Astrocyte (in vitro differentiated cells and primary cell): ENCODE measurements at regions not wholly inside any gene's neighbourhood (a gene's known extent, or its start where the extent isn't known, plus 50 kb on each side); places are given as distances from the start of the nearest gene placed in this dataset.
A peak's percentile ranks its signal among the peaks of the same experiment; 100 is the strongest.

Source experiments
- DNase-seq: peaks from one replicate; pipeline ENCODE4 v3.0.0-alpha.2; 2010; ENCODE audit warnings: low read depth
- FAIRE-seq: peaks from 2 replicates; lab custom pipeline; 2011; peaks lifted over from hg19 to GRCh38; lab: Jason Lieb, UNC
- H2AFZ ChIP-seq: 2 replicates; pipeline ENCODE4 v1.6.0; 2012; ENCODE audit warnings: low read depth, low read length, inconsistent platforms
- H3K27ac ChIP-seq: 2 replicates; pipeline ENCODE4 v1.5.1; 2011; ENCODE audit warnings: low read depth, low read length, inconsistent platforms
- H3K27me3 ChIP-seq: 2 replicates; pipeline ENCODE4 v1.6.0; 2011; ENCODE audit warnings: low read length, inconsistent platforms; ENCODE audit not compliant: insufficient read depth
- H3K36me3 ChIP-seq: 2 replicates; pipeline ENCODE4 v1.5.1; 2011; ENCODE audit warnings: low read length, inconsistent platforms; ENCODE audit not compliant: insufficient read depth
- H3K4me1 ChIP-seq: 2 replicates; pipeline ENCODE4 v1.5.1; 2011; ENCODE audit warnings: low read length, inconsistent platforms; ENCODE audit not compliant: insufficient read depth
- H3K4me2 ChIP-seq: 2 replicates; pipeline ENCODE4 v1.6.0; 2012; ENCODE audit warnings: low read length, inconsistent platforms
- H3K4me3 ChIP-seq: 2 replicates; pipeline ENCODE4 v1.5.1; 2011; ENCODE audit warnings: low read depth, mild to moderate bottlenecking, low read length, inconsistent platforms; ENCODE audit not compliant: insufficient read depth
- H3K79me2 ChIP-seq: 2 replicates; pipeline ENCODE4 v1.6.0; 2012; ENCODE audit warnings: mild to moderate bottlenecking, low read length, inconsistent platforms; ENCODE audit not compliant: insufficient read depth
- H3K9ac ChIP-seq: 2 replicates; pipeline ENCODE4 v1.6.0; 2012; ENCODE audit warnings: mild to moderate bottlenecking, low read length, inconsistent platforms
- H3K9me3 ChIP-seq: 2 replicates; pipeline ENCODE4 v1.5.1; 2012; ENCODE audit warnings: low read depth, mild to moderate bottlenecking, low read length, inconsistent platforms; ENCODE audit not compliant: insufficient read depth
- H4K20me1 ChIP-seq: 2 replicates; pipeline ENCODE4 v1.6.0; 2012; ENCODE audit warnings: low read length, inconsistent platforms; ENCODE audit not compliant: insufficient read depth
- H3K27ac Mint-ChIP-seq: one replicate; pipeline ENCODE4 v1.8.0; 2021; ENCODE audit warnings: mild to moderate bottlenecking, mixed read lengths; ENCODE audit not compliant: unreplicated experiment
- H3K27me3 Mint-ChIP-seq: one replicate; pipeline ENCODE4 v1.8.0; 2021; ENCODE audit warnings: low read depth, mixed read lengths; ENCODE audit not compliant: unreplicated experiment
- H3K36me3 Mint-ChIP-seq: one replicate; pipeline ENCODE4 v1.8.0; 2021; ENCODE audit warnings: low read depth, mixed read lengths; ENCODE audit not compliant: unreplicated experiment
- H3K4me1 Mint-ChIP-seq: one replicate; pipeline ENCODE4 v1.8.0; 2021; ENCODE audit warnings: low read depth, mixed read lengths; ENCODE audit not compliant: unreplicated experiment
- H3K4me3 Mint-ChIP-seq: one replicate; pipeline ENCODE4 v1.8.0; 2021; ENCODE audit warnings: mild to moderate bottlenecking, moderate library complexity, mixed read lengths; ENCODE audit not compliant: unreplicated experiment
- H3K9me3 Mint-ChIP-seq: one replicate; pipeline ENCODE4 v1.8.0; 2021; ENCODE audit warnings: mild to moderate bottlenecking, mixed read lengths; ENCODE audit not compliant: unreplicated experiment
- EZH2 ChIP-seq: IDR thresholded peaks from 2 replicates; pipeline ENCODE4 v1.6.1; 2012; ENCODE audit warnings: mild to moderate bottlenecking, low read length, inconsistent platforms; ENCODE audit not compliant: insufficient read depth
- TF ChIP-seq, protein P1 (sequence below): IDR thresholded peaks from 2 replicates; pipeline ENCODE4 v1.5.1; 2011; ENCODE audit warnings: low read depth, mild to moderate bottlenecking, inconsistent platforms, low read length, moderate library complexity; ENCODE audit not compliant: insufficient read depth

DNA sequence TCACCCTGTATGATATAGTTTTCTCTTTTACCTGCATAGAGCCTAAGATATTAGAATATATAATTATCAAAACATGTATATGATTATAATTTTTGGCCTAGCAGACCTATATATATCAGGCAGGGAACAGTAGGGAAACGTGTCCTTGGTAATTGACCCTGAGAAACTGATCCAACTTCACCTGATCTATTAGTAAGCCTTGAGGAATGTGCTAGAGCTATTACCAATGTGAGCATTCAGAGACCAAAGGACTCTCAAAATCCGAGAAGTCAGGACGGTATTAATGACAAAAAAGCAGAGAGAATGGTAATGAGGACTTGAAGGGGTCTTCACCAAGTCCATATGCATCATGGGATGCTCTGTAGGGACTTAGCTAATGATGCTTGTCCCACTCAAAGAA is 571.9 kb downstream of the CPS1 start:
- no peak overlapping the region for H3K4me3 Mint-ChIP-seq
- H3K27ac Mint-ChIP-seq: no peak overlapping the region
- H3K36me3 ChIP-seq: no peaks in the 10 kb centered on the region
- TF ChIP-seq EZH2: no peak
- TF ChIP-seq, protein P1, sequence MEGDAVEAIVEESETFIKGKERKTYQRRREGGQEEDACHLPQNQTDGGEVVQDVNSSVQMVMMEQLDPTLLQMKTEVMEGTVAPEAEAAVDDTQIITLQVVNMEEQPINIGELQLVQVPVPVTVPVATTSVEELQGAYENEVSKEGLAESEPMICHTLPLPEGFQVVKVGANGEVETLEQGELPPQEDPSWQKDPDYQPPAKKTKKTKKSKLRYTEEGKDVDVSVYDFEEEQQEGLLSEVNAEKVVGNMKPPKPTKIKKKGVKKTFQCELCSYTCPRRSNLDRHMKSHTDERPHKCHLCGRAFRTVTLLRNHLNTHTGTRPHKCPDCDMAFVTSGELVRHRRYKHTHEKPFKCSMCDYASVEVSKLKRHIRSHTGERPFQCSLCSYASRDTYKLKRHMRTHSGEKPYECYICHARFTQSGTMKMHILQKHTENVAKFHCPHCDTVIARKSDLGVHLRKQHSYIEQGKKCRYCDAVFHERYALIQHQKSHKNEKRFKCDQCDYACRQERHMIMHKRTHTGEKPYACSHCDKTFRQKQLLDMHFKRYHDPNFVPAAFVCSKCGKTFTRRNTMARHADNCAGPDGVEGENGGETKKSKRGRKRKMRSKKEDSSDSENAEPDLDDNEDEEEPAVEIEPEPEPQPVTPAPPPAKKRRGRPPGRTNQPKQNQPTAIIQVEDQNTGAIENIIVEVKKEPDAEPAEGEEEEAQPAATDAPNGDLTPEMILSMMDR: no peak
- no peaks in the 10 kb centered on the region for H3K79me2 ChIP-seq
- no peaks in the 10 kb centered on the region for H3K9me3 ChIP-seq
- no peak overlapping the region for H3K4me2 ChIP-seq
- H3K27me3 ChIP-seq: no peaks in the 10 kb centered on the region
- no peaks in the 10 kb centered on the region for H3K27me3 Mint-ChIP-seq
- no peaks in the 10 kb centered on the region for H4K20me1 ChIP-seq
- H3K27ac ChIP-seq: no peak overlapping the region
- H3K4me1 ChIP-seq: peaks cover 9% of the 10 kb centered on the region
- H2AFZ ChIP-seq: no peak overlapping the region
- no peak overlapping the region for H3K9ac ChIP-seq
- FAIRE-seq (no peak), DNase-seq (peak; percentile 36)
- H3K4me1 Mint-ChIP-seq: peaks cover 2% of the 10 kb centered on the region
- H3K36me3 Mint-ChIP-seq: no peaks in the 10 kb centered on the region
- H3K9me3 Mint-ChIP-seq: no peaks in the 10 kb centered on the region
- no peak overlapping the region for H3K4me3 ChIP-seq

DNA sequence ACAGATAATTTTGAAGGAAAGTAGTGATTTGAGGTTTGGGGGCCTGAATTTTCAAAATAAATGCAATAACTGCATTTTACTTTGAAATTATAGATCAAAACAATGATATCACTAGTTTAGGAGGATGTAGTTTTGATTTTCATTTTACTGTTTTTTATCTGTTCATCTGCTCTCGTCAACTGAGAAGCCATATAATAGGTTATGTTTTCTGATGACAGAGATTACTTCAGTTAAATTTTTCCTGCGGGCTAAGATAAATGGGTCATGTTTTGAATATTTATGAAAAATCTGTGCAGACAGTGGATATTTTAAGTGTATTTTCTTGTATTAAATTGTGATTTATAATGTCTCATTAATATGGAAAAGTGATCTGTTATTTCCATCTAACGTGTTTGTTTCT is 573.4 kb downstream of the CPS1 start:
- no peak overlapping the region for H3K9ac ChIP-seq
- no peak overlapping the region for H2AFZ ChIP-seq
- no peak overlapping the region for H3K4me2 ChIP-seq
- Mint-ChIP-seq H3K36me3 (no peaks in the 10 kb centered on the region), H3K4me3 (no peak overlapping the region), H3K27me3 (no peaks in the 10 kb centered on the region), H3K9me3 (no peaks in the 10 kb centered on the region), H3K27ac (no peak overlapping the region), H3K4me1 (peaks cover 2% of the 10 kb centered on the region)
- no peaks in the 10 kb centered on the region for H3K79me2 ChIP-seq
- no peak overlapping the region for H3K27ac ChIP-seq
- FAIRE-seq: no peak
- H4K20me1 ChIP-seq: no peaks in the 10 kb centered on the region
- H3K9me3 ChIP-seq: no peaks in the 10 kb centered on the region
- peaks cover 13% of the 10 kb centered on the region for H3K4me1 ChIP-seq
- TF ChIP-seq EZH2: no peak
- TF ChIP-seq, protein P1: no peak
- DNase-seq: no peak
- H3K27me3 ChIP-seq: no peaks in the 10 kb centered on the region
- H3K36me3 ChIP-seq: no peaks in the 10 kb centered on the region
- no peak overlapping the region for H3K4me3 ChIP-seq

DNA sequence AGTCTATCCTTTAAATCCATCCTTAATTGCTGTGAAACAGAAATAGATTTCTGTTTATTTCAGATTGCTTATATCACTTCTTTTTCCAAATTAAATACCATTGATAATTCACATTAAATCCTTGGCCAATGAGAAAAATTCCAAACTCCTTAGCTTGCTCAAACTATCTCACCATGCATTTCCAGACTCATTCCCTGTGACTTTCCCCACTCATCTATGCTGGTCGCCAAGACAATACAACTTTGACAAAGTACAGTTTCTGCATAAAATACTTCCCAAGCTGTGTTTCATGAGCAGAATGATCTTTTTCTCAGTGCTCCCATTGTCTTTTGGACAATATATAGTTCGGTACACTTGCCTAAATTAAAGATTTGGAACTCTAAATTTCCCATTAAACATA is 575.6 kb downstream of the CPS1 start:
- H2AFZ ChIP-seq: no peak overlapping the region
- Mint-ChIP-seq H3K4me1 (no peaks in the 10 kb centered on the region), H3K27me3 (no peaks in the 10 kb centered on the region), H3K4me3 (no peak overlapping the region), H3K9me3 (no peaks in the 10 kb centered on the region), H3K27ac (no peak overlapping the region), H3K36me3 (no peaks in the 10 kb centered on the region)
- DNase-seq (peak; percentile 80), FAIRE-seq (no peak)
- H3K27ac ChIP-seq: peak overlapping the region; percentile 63
- peaks cover 2% of the 10 kb centered on the region for H3K9me3 ChIP-seq
- no peaks in the 10 kb centered on the region for H3K79me2 ChIP-seq
- TF ChIP-seq, protein P1: no peak
- no peak for TF ChIP-seq EZH2
- peak overlapping the region; percentile 30 for H3K4me2 ChIP-seq
- no peak overlapping the region for H3K9ac ChIP-seq
- peaks cover 13% of the 10 kb centered on the region for H3K4me1 ChIP-seq
- no peaks in the 10 kb centered on the region for H3K27me3 ChIP-seq
- no peak overlapping the region for H3K4me3 ChIP-seq
- no peaks in the 10 kb centered on the region for H4K20me1 ChIP-seq
- no peaks in the 10 kb centered on the region for H3K36me3 ChIP-seq
